Hematopoietic multipotent progenitor cell treated with erythropoietin and hydrocortisone succinate and interleukin-3 and kit ligand, for 6 days (in vitro differentiated cells): ENCODE measurements at regions not wholly inside any gene's neighbourhood (a gene's known extent, or its start where the extent isn't known, plus 50 kb on each side); places are given as distances from the start of the nearest gene placed in this dataset.

Experiments used
- DNase-seq: peaks from one replicate; pipeline ENCODE4 v3.0.0-alpha.2; 2015

- DNase-seq: no peak
Observed at GRCh38 chrX:46447384-46447783, 97.8 kb downstream of the ZNF674 start.

DNA sequence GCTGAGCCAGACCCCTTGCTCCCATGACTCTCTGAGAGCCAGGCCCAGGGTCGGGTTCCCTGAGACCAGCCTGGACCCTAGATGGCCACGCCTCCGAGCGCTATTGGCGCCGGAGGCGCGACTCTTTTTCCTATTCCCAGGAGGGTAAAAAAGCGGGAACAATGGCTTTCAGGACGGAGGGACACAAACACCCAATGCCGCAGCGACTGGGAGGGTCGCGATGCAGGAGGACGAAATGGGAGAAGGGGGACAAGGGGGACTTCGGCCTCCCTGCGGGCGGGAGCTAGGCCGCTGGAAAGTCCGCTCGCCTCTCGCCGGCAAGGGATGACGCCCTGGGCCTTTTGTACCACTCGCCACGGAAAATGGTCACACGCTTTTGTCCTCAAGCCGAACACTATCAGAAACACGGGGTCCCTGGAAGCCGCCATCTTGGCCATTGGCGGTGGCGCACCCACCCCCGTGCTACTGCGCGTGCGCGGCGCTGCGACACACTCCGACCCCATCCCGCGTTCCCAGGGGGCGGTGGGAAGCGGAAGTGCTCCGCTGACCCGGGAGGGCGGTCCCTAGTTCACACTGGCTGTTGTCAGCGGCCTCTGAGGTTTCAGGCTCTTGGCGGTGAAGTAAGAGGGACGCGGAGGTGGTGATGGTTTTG lies 98.4 kb downstream of the ZNF674 start:
- peak; percentile 91 for DNase-seq

GRCh38 chrX:46444011-46444410 lies 101.2 kb downstream of the ZNF674 start:
- peak; percentile 61 for DNase-seq

DNA sequence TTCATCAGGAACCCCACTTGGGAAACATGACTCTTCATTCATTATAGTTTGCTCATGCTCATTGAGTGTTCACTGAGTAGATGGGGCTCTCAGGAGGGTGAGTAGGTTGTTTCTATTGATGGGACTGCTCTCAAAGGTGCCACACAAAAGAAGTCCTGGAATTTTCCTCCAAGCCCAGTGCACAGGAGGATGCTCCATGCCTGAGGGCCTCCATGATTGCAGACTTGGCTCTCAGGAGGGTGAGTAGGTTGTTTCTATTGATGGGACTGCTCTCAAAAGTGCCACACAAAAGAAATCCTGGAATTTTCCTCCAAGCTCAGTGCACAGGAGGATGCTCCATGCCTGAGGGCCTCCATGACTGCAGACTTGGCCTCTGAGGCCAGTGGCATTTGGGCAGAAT lies 108.5 kb downstream of the ZNF674 start:
- DNase-seq: no peak

DNA sequence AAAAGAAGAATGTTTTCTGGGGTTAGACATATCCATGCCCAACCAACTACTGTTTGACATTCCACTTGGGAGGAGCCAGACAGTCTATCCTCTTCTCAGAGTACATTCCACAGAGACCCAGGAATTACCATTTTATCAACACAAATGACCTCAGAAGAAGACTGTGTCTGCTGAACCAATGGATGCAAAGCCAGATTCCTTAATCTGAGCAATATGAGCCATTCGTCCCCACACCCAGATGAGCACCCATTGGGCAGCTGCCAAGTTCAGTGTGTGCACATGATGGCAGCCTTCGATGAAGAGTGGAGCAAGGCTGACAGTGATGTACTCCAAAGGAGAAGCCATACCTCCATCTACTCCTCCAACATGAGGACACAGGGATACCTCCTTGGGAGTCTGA lies 111.3 kb downstream of the ZNF674 start:
- DNase-seq: no peak

DNA sequence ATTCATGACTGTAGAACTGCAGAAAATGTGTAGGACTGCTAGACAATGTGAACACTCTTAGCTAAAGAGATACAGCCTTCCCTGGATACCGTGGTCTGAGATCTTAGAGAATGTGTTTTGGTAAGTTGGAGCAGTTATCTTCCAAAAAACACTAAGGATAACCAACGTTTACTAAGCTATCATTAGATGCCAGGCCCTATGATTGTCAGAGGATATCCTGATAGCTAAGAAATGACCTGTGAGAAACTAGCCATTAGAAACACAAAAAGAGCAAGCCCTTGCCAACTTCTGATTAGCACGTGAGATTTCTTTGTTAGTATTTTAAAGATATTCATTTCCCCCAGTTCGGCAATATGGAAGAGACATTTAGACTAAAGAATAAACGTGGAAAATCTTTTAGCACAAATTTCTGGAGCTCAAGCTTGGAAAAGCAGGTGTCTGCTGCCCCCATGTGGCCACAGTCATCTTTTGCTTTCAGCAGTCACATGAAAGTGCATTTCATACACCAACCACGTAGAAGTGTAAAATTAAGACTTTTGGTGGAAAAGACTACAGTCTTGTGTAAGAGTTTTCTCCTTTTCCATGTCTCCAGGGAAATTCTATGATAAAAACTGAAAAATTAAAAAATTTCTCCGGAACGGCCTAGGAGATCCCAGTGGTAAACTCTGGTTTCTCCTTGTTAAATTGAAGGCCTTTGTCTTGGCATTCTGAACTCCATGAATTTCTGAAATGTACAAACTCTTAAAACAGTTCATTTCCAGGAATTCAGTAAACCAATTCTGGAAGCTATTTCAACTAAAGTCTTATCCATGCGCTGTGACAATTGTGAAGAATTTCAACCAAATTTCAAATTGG lies 136.4 kb downstream of the ZNF674 start:
- peak; percentile 77 for DNase-seq

DNA sequence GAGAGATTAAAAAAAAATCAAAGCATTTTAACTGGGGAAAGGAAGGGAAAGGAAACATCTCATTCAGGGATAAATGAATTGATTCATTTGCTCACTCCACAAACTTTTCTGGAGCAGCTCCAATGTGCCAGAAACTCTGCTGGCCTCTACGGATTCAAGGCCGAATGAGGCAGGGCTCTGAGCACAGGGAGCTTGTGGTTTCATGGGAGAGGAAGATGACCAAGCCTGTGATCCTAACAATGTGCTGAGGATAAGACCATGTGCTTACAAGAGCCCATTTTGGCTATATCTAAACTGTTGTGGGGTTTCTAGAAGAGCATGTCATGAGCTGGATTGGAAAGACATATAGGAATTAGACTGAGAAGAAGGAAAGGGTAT lies 137.5 kb downstream of the ZNF674 start:
- DNase-seq: no peak

DNA sequence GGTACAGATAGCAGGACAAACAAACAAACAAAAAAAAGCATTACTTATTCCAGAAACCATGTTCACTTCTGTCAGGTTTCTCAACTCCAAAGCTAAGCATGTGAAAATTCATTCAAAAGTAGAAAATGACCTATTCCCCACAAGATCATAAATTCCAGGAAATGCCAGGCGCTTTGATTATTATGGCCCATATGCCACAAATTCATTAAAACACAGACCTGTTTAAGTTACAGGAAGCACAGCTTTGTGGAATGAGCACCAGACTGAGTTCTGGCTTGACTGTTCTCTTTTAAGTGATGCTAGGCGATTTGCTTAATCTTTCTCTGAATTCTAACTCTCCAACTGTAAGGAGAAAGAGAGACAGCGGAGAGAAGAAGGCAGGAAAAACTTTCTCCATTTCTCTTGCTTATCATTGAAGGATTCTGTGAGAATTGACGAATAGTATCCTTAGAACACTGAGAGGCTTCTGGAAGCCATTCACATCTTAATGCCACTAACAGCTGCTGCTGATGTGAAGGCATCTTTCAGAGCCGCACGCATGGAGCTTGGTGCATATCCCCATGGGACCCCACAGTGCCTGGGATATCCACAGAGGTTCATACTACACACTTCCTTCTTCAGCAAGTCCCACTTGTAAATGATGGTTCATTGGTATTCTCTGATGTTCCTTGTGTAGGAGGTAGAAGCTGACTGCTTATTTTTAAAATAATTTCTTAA lies 138.0 kb downstream of the ZNF674 start:
- DNase-seq: no peak

DNA sequence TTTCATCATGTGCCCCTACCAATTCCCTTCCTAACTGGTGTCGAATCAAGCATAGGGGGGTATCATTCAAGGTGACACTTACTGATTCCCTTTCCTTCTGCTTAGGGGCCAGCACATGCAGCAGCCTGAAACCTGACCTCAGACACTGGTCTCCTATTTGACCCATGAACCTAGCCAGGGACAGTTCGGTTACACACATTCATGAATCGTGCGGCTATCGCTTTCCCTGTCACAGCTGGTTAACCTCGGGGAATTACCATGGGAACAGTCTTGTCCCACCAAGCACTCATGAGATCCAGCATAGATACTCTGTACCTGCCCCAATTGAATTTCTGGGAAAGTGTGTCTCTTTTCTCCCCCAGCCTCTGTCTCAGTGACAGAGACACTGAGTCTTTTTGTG lies 140.4 kb downstream of the ZNF674 start:
- DNase-seq: no peak

- no peak for DNase-seq
Observed at GRCh38 chrX:46400530-46401443, 144.4 kb downstream of the ZNF674 start.

DNA sequence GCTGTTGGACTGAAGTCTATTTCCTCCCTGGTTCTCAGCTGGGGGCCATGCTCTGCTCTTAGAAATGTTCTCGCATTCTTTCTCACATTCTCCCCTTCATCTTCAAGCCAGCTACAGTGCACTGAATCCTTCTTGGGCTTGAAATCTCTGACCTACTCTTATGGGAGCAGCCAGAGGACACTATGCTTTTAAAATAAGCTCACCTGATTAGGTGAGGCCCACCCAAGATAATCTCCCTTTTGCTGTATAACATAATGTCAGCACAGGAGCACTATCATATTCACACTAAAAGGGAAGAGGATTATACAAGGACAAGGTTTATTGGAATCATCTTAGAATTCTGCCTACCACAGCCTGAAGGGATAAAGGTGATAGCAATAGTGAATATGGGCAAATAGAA lies 146.3 kb downstream of the ZNF674 start:
- DNase-seq: no peak

DNA sequence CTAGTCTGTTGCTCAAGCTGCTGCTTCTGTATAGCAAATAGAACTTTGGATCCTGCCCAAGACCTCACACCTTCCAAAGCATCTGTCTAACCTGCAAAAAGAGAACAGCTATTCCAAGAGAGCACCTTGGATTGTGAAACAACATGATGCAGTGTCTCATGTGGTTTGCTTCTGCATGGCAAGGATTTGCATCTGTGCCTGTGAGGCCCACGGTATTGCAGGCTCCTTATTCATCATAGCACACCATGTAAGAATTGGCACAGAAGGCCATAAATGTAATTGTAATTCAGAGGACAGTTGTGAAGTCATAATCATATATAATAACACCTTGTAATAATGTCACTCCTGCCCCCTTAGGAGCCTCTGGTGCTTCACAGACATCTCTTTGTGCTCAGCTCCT lies 147.1 kb downstream of the ZNF674 start:
- DNase-seq: no peak

DNA sequence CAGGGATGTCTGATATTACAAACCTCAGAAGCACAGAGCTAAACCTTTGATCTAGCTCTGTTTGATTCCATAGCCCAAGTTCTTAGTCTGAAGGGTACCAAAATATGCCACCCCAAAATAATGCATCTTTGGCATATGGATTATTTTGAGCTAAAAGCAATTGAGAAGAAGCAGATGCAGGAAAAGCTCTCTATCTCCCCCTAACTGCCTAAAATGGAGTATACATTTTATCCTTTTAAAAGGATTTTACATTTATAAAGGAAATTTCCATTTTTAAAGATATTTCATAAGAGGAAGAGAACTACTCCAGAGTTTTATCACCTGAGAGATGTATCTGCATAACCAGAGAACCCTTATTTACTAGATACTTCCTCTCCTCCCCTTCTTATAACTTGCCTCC lies 158.7 kb downstream of the ZNF674 start:
- no peak for DNase-seq

- no peak for DNase-seq
Observed at GRCh38 chrX:46383006-46383405, 162.2 kb downstream of the ZNF674 start.

DNA sequence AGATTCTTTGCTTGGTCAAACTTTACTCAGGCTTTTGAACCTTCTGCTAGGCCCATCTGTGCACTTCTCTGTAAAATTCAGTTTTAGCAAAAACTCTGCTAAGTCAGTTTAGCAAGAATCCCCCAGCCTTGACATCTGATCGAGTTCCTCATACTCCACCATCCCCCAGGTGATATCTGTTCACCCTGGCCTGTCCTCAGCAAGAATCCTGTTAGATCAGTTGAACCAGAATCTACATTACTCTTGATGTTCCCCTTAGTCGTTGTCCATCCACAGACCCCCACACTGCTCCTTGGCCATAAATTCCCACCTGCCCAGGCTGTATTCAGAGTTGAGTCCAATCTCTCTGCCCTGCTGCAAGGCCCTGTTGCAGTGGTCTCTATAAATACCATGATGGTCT lies 162.6 kb downstream of the ZNF674 start:
- DNase-seq: no peak

- peak; percentile 63 for DNase-seq
Observed at GRCh38 chrX:46381630-46382029, 163.6 kb downstream of the ZNF674 start.

DNA sequence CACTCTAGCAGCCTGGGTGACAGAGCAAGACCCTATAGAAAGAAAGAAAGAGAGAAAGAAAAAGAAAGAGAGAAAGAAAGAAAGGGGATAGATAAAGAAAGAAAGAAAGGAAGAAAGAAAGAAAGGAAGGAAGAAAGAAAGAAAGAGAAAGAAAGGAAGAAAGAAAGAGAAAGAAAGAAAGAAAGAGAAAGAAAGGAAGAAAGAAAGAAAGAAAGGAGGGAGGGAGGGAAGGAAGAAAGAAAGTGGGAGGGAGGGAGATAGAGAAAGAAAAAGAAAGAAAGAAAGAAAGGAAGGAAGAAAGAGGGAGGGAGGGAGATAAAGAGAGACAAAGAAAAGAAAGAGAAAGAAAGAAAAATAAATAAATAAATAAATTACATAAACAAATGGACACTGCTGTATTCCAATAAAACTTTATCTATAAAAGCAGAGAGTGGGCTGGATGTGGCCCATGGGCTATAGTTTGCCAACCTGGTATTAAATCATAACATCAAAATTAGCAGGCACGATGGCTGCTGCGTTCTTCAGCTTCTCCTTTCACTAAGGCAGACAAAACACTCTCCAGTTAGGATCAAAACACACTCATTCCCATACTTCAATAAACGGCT lies 165.0 kb downstream of the ZNF674 start:
- DNase-seq: no peak

DNA sequence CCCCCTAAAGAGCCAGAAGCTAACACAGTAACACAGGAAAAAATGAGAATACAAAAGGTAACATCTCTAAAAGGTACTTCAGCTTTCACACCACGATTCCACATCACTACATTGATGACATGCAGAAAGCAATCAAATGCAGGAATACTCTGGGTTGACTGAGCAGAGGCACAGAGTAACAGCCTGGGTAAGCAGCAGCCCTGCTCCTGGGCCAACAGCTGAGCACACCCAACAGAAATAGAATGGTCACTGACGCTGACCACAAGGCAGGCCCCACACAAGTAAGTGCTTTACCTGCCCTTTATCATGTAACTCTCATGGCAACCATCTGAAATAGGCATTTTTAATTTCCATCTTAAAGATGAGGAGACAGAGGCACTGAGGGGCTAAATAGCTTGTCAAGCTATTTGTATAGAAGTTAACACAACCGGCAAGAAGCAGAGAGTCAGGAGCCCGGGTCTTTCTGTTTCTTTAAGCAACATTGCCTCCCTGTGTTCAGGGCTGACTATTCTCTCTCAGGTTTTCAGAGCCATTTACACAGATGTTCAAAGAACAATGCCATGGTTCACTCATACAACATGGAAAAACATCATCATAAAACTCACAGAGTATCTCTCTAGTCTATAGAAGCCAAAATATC lies 168.9 kb downstream of the ZNF674 start:
- DNase-seq: peak; percentile 54

- no peak for DNase-seq
Observed at GRCh38 chrX:46375831-46376230, 169.4 kb downstream of the ZNF674 start.

- DNase-seq: no peak
Observed at GRCh38 chrX:46374371-46374770, 170.8 kb downstream of the ZNF674 start.

GRCh38 chrX:46367491-46367890 lies 177.7 kb downstream of the ZNF674 start:
- DNase-seq: no peak
